Erythroblast (primary cell): ENCODE measurements at regions not wholly inside any gene's neighbourhood (a gene's known extent, or its start where the extent isn't known, plus 50 kb on each side); places are given as distances from the start of the nearest gene placed in this dataset.

Source experiments
- GATA1 ChIP-seq: IDR thresholded peaks from 2 replicates; pipeline ENCODE4 v1.6.1; 2011; ENCODE audit warnings: low read depth, mild to moderate bottlenecking, control low read depth, low read length, moderate library complexity
- POLR2A ChIP-seq: IDR thresholded peaks from 2 replicates; pipeline ENCODE4 v1.6.1; 2011; ENCODE audit warnings: mild to moderate bottlenecking, low read length

DNA sequence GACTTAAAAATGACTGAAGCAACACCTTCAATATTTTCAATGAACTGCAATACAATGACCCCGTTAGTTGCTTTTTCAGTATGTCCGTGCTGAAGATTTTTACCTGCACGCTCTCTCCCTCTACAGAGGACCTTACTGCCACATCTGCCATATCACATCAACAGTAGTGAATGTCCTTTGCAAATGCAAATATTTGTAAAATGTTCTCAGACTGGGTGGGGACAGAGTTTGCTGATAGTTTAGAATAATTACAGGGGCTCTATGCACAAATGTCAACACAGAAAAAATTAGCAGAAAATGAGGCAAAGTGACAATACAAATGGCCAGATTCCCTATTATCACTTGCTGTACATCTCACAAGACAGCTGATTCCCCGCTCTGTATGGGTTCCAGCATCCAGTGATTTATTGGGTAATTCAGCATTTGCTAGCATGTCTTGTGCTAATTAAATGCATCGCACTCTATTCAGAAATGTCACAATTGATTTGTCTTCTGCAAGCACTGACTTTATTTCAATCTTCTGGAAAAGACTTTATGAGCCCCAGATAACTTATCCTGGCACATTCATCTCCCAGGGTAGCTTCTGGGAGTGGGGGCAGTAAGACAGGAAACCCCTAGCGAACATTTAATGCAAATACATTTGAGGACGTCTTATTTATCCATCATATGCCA is 69.1 kb upstream of the PTER start:
- TF ChIP-seq POLR2A, result no peak
- TF ChIP-seq GATA1, result no peak
